SK-N-SH (cell line): ENCODE measurements at regions not wholly inside any gene's neighbourhood (a gene's known extent, or its start where the extent isn't known, plus 50 kb on each side); places are given as distances from the start of the nearest gene placed in this dataset.

Source experiments
- CTCF ChIA-PET: fragments of 300-600, 350-600 bp; formaldehyde crosslinking; extraction: SDS; loops from one replicate; lab custom pipeline; 2021; lab: Yijun Ruan, JAX
- POLR2A ChIA-PET: fragments of 350-600 bp; sonication (Branson Sonifier 250); formaldehyde crosslinking; extraction: SDS; loops from one replicate; lab custom pipeline; 2020; ENCODE audit warnings: antibody characterized with exemption, inconsistent platforms; lab: Yijun Ruan, JAX
- DNase-seq: peaks from one replicate; pipeline ENCODE4 v3.0.0; 2012
- H2AFZ ChIP-seq: fragments of 200-600 bp; sonication (generic); 2 replicates; pipeline ENCODE4 v1.8.1; 2016; ENCODE audit warnings: antibody characterized with exemption, mild to moderate bottlenecking, low read depth
- H3F3A ChIP-seq: fragments of 200-600 bp; sonication (generic); replicated peaks from 2 replicates; pipeline ENCODE3; 2016; ENCODE audit warnings: antibody characterized with exemption, mild to moderate bottlenecking; ENCODE audit not compliant: insufficient read depth
- H3K27ac ChIP-seq, 2 experiments: fragments of 200-500 bp in 1 of 2; fragments of 200-600 bp in 1 of 2; sonication (Bioruptor generic) in 1 of 2; sonication (generic), shearing (Covaris generic) in 1 of 2; 2 replicates each; pipeline versions ENCODE4 v1.5.1 to v1.6.1; 2014 to 2016; ENCODE audit warnings: low read depth in 2 of 2, inconsistent platforms in 1 of 2, low read length in 1 of 2, mild to moderate bottlenecking in 1 of 2, mixed read lengths in 1 of 2
- H3K27me3 ChIP-seq: fragments of 200-600 bp; sonication (generic), shearing (Covaris generic); 2 replicates; pipeline ENCODE4 v1.6.1; 2016; ENCODE audit warnings: mixed run types; ENCODE audit not compliant: insufficient read depth
- H3K36me3 ChIP-seq, 2 experiments: fragments of 200-500 bp in 1 of 2; fragments of 200-600 bp in 1 of 2; sonication (Bioruptor generic) in 1 of 2; sonication (generic) in 1 of 2; replicated peaks in 1 of 2; 2 replicates each; pipeline versions ENCODE3 to v1.5.1; 2014 to 2016; ENCODE audit warnings: low read length in 1 of 2, mild to moderate bottlenecking in 1 of 2; ENCODE audit not compliant: insufficient read depth in 2 of 2, control insufficient read depth in 1 of 2
- H3K4me1 ChIP-seq, 2 experiments: fragments of 200-500 bp in 1 of 2; fragments of 200-600 bp in 1 of 2; sonication (Bioruptor generic) in 1 of 2; sonication (generic), shearing (Covaris generic) in 1 of 2; 2 replicates each; pipeline versions ENCODE4 v1.5.1 to v1.6.1; 2014 to 2016; ENCODE audit warnings: low read depth in 1 of 2, low read length in 1 of 2, mixed run types in 1 of 2; ENCODE audit not compliant: insufficient read depth in 2 of 2, control insufficient read depth in 1 of 2
- H3K4me2 ChIP-seq: fragments of 200-600 bp; sonication (generic), shearing (Covaris generic); 2 replicates; pipeline ENCODE4 v1.6.1; 2017; ENCODE audit warnings: mixed run types
- H3K4me3 ChIP-seq, 2 experiments: fragments of 200-500 bp in 1 of 2; fragments of 200-600 bp in 1 of 2; sonication (Bioruptor generic) in 1 of 2; sonication (generic), shearing (Covaris generic) in 1 of 2; 2 replicates each; pipeline versions ENCODE4 v1.5.1 to v1.8.1; 2014 to 2016; ENCODE audit warnings: low read depth in 2 of 2, inconsistent platforms in 1 of 2, low read length in 1 of 2, mild to moderate bottlenecking in 1 of 2, mixed read lengths in 1 of 2, moderate library complexity in 1 of 2
- H3K79me2 ChIP-seq: fragments of 200-600 bp; sonication (generic); 2 replicates; pipeline ENCODE4 v1.8.1; 2017; ENCODE audit warnings: mild to moderate bottlenecking; ENCODE audit not compliant: insufficient read depth
- H3K9ac ChIP-seq: fragments of 200-600 bp; sonication (generic); 2 replicates; pipeline ENCODE4 v1.6.1; 2017; ENCODE audit warnings: mixed run types
- H3K9me2 ChIP-seq: fragments of 200-600 bp; sonication (generic); 2 replicates; pipeline ENCODE4 v1.6.1; 2017; ENCODE audit warnings: mixed run types
- H3K9me3 ChIP-seq: fragments of 200-600 bp; sonication (generic); 2 replicates; pipeline ENCODE4 v1.6.1; 2017; ENCODE audit warnings: mixed run types, mild to moderate bottlenecking, moderate library complexity
- H4K20me1 ChIP-seq: fragments of 200-600 bp; sonication (generic); 2 replicates; pipeline ENCODE4 v1.6.1; 2017; ENCODE audit warnings: mild to moderate bottlenecking, mixed run types; ENCODE audit not compliant: insufficient read depth
- CHD2 ChIP-seq: fragments of 150-350 bp; IDR thresholded peaks from 2 replicates; pipeline ENCODE4 v1.6.1; 2018; ENCODE audit warnings: low read length; ENCODE audit not compliant: partially characterized antibody
- EP300 ChIP-seq, 2 experiments: IDR thresholded peaks; 2 replicates each; pipeline versions ENCODE4 v1.4.0 to v1.6.1; 2012; ENCODE audit warnings: borderline replicate concordance in 1 of 2, low read depth in 1 of 2, low read length in 1 of 2
- EZH2phosphoT487 ChIP-seq: fragments of 200-600 bp; sonication (generic); IDR thresholded peaks from 2 replicates; pipeline ENCODE4 v1.6.1; 2017; ENCODE audit warnings: low read depth, mixed run types, mild to moderate bottlenecking, antibody characterized with exemption, moderate library complexity, borderline replicate concordance
- FOSL2 ChIP-seq: IDR thresholded peaks from 2 replicates; pipeline ENCODE4 v1.4.0; 2012; ENCODE audit warnings: low read depth, mild to moderate bottlenecking, moderate library complexity, borderline replicate concordance
- JUND ChIP-seq: IDR thresholded peaks from 2 replicates; pipeline ENCODE4 v1.4.0; 2012
- MEF2A ChIP-seq: IDR thresholded peaks from 2 replicates; pipeline ENCODE4 v1.4.0; 2012; ENCODE audit warnings: low read depth, borderline replicate concordance
- MXI1 ChIP-seq: IDR thresholded peaks from 2 replicates; pipeline ENCODE4 v1.6.1; 2012; ENCODE audit warnings: mild to moderate bottlenecking, low read depth, low read length, improper control_type of control experiment
- PBX3 ChIP-seq: IDR thresholded peaks from 2 replicates; pipeline ENCODE4; 2012
- REST ChIP-seq: IDR thresholded peaks from 2 replicates; pipeline ENCODE4 v1.6.1; 2012; ENCODE audit warnings: mild to moderate bottlenecking, low read depth, low read length, moderate library complexity
- USF1 ChIP-seq: IDR thresholded peaks from 2 replicates; pipeline ENCODE4 v1.4.0; 2012; ENCODE audit warnings: low read depth, borderline replicate concordance
- WGBS: methylation state at CpG from one replicate; pipeline ENCODE4 v1.1.6; 2017; ENCODE audit warnings: low lambda C conversion rate; 5-methylcytosine and 5-hydroxymethylcytosine counted together

GRCh38 chr11:27861706-27862430, 161.6 kb upstream of the BDNF start (continued):
- TF ChIP-seq CHD2 (no peak), FOSL2 (peak; percentile 94), MXI1 (no peak), PBX3 (peak; percentile 89), EP300 (IDR thresholded peaks at IDR 0.05; ENCODE audit: borderline replicate concordance in 1 of 2, low read depth in 1 of 2, low read length in 1 of 2) (peak in 1 of 2 experiments; percentile 63; a peak in 1 of 4 replicates), JUND (peak; percentile 83), USF1 (0 out of 2 replicates have a peak, but pooled peaks have one; percentile 16), MEF2A (no peak)
- TF ChIP-seq, all 33 proteins: peak for 9

- Histone ChIP-seq H4K20me1 (no peaks in the 10 kb centered on the region), H2AFZ (no peak overlapping the region), H3K4me2 (no peak overlapping the region), H3K9me3 (no peaks in the 10 kb centered on the region), H3K4me3 (no peak overlapping the region), H3K27me3 (no peaks in the 10 kb centered on the region), H3K4me1 (no peaks in the 10 kb centered on the region; a peak in 1 of 4 replicates), H3K36me3 (no peaks in the 10 kb centered on the region), H3K9ac (no peak overlapping the region), H3K79me2 (no peaks in the 10 kb centered on the region), H3K9me2 (no peaks in the 10 kb centered on the region), H3K27ac (no peak overlapping the region), H3F3A (peaks cover 5% of the 10 kb centered on the region)
- CTCF ChIA-PET: no interaction called here
- POLR2A ChIA-PET: no interaction called here
- TF ChIP-seq JUND (no peak), REST (no peak), MEF2A (no peak), EZH2phosphoT487 (no peak)
- no peak for DNase-seq
- WGBS: 86% methylated on average over 2 of the region's 2 CpGs
Measured at GRCh38 chr11:27860811-27861210, 160.6 kb upstream of the BDNF start.
